ENCODE measurements at regions not wholly inside any gene's neighbourhood (a gene's known extent, or its start where the extent isn't known, plus 50 kb on each side); places are given as distances from the start of the nearest gene placed in this dataset.

GRCh38 chr1:239858057-239858456 lies 233.6 kb upstream of the FMN2 start:
- no peak for TF ChIP-seq CTCF (IDR thresholded peaks at IDR 0.05)
- no peak overlapping the region for H3K4me3 Mint-ChIP-seq
- H3K4me1 Mint-ChIP-seq (ENCODE audit: low read depth) = no peaks in the 10 kb centered on the region
- no peak overlapping the region for H3K27ac Mint-ChIP-seq
- POLR2A ChIA-PET = no interaction called here
- peaks cover 9% of the 10 kb centered on the region for H3K9me3 Mint-ChIP-seq
- DNase-seq = no peak
- ATAC-seq = no peak
- H3K36me3 Mint-ChIP-seq (ENCODE audit: low read depth) = peaks cover 2% of the 10 kb centered on the region
- intact Hi-C loops (cut with micrococcal nuclease) = no loop called here
- H3K27me3 Mint-ChIP-seq = peaks cover 3% of the 10 kb centered on the region
- CTCF ChIA-PET = no interaction called here

GRCh38 chr1:239858529-239858928 lies 233.2 kb upstream of the FMN2 start:
- no peak overlapping the region for H3K27ac Mint-ChIP-seq
- H3K4me3 Mint-ChIP-seq = no peak overlapping the region
- peaks cover 2% of the 10 kb centered on the region for H3K36me3 Mint-ChIP-seq (ENCODE audit: low read depth)
- no peak for ATAC-seq
- ChIA-PET POLR2A (no interaction called here), CTCF (no interaction called here)
- intact Hi-C loops (cut with micrococcal nuclease) = no loop called here
- no peak for DNase-seq
- H3K9me3 Mint-ChIP-seq = peaks cover 9% of the 10 kb centered on the region
- H3K4me1 Mint-ChIP-seq (ENCODE audit: low read depth) = no peaks in the 10 kb centered on the region
- TF ChIP-seq CTCF (IDR thresholded peaks at IDR 0.05) = no peak
- peaks cover 3% of the 10 kb centered on the region for H3K27me3 Mint-ChIP-seq

DNA sequence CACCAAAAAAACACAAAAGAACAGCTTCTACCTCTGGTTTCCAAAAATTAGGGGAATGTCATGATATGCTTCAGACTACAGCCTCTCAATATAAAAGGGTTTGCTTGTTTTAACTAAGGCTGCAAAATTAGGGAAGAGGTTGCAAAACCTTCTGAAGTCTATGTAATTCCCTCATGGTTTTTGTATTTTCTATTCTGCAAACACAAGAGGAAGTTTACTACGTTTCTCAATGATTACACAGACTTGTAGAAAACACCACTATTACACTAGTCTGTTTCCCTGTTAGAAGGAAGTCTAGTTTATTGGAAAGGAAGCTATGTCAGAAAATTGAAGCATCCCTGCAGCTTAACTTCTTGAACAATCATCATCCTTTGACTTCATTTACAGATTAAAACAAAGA lies 229.7 kb upstream of the FMN2 start:
- no peak overlapping the region for H3K27ac Mint-ChIP-seq
- intact Hi-C loops (cut with micrococcal nuclease) = no loop called here
- ChIA-PET CTCF (no interaction called here), POLR2A (no interaction called here)
- peaks cover 3% of the 10 kb centered on the region for H3K27me3 Mint-ChIP-seq
- TF ChIP-seq CTCF (IDR thresholded peaks at IDR 0.05) = no peak
- ATAC-seq (no peak), DNase-seq (no peak)
- no peaks in the 10 kb centered on the region for H3K9me3 Mint-ChIP-seq
- H3K36me3 Mint-ChIP-seq (ENCODE audit: low read depth) = no peaks in the 10 kb centered on the region
- no peak overlapping the region for H3K4me3 Mint-ChIP-seq
- H3K4me1 Mint-ChIP-seq (ENCODE audit: low read depth) = no peaks in the 10 kb centered on the region

- Mint-ChIP-seq H3K27me3 (no peaks in the 10 kb centered on the region), H3K27ac (no peak overlapping the region), H3K4me1 (ENCODE audit: low read depth) (no peaks in the 10 kb centered on the region), H3K9me3 (no peaks in the 10 kb centered on the region), H3K36me3 (ENCODE audit: low read depth) (no peaks in the 10 kb centered on the region), H3K4me3 (no peak overlapping the region)
- no peak for DNase-seq
- intact Hi-C loops (cut with micrococcal nuclease) = no loop called here
- POLR2A ChIA-PET = interaction anchor here (1.0 kb wide), 1 partner anchor 135 kb away, joined by 3 read pairs; no protein-coding TSS in a partner anchor
- TF ChIP-seq CTCF (IDR thresholded peaks at IDR 0.05) = no peak
- CTCF ChIA-PET = interaction anchor here (0.7 to 1.6 kb wide), 2 partner anchors 30 to 341 kb away, joined by 3 read pairs; no protein-coding TSS in a partner anchor
- ATAC-seq = no peak
Measured at GRCh38 chr1:239868058-239868832, 223.4 kb upstream of the FMN2 start.

- no peak overlapping the region for H3K27ac Mint-ChIP-seq
- no peaks in the 10 kb centered on the region for H3K4me1 Mint-ChIP-seq (ENCODE audit: low read depth)
- no peak overlapping the region for H3K4me3 Mint-ChIP-seq
- no peaks in the 10 kb centered on the region for H3K27me3 Mint-ChIP-seq
- POLR2A ChIA-PET = no interaction called here
- CTCF ChIA-PET = no interaction called here
- no peaks in the 10 kb centered on the region for H3K9me3 Mint-ChIP-seq
- no peaks in the 10 kb centered on the region for H3K36me3 Mint-ChIP-seq (ENCODE audit: low read depth)
- intact Hi-C loops (cut with micrococcal nuclease) = no loop called here
- TF ChIP-seq CTCF (IDR thresholded peaks at IDR 0.05) = no peak
- ATAC-seq (no peak), DNase-seq (no peak)
Measured at GRCh38 chr1:239870194-239870593, 221.5 kb upstream of the FMN2 start.

All from activated CD8-positive, alpha-beta T cell treated with anti-CD3 and anti-CD28 coated beads for 36 hours (primary cell).